Retina (tissue), 1 donor: ENCODE measurements at regions not wholly inside any gene's neighbourhood (a gene's known extent, or its start where the extent isn't known, plus 50 kb on each side); places are given as distances from the start of the nearest gene placed in this dataset.
A peak's percentile ranks its signal among the peaks of the same experiment; 100 is the strongest.
"Not testable (repeated sequence)": the region's sequence is repeated elsewhere in the genome, so short reads cannot be mapped to it uniquely, and the experiment has no call there.

Experiments used
- DNase-seq: peaks from one replicate; pipeline ENCODE4 v3.0.0-alpha.2; 2016

DNA sequence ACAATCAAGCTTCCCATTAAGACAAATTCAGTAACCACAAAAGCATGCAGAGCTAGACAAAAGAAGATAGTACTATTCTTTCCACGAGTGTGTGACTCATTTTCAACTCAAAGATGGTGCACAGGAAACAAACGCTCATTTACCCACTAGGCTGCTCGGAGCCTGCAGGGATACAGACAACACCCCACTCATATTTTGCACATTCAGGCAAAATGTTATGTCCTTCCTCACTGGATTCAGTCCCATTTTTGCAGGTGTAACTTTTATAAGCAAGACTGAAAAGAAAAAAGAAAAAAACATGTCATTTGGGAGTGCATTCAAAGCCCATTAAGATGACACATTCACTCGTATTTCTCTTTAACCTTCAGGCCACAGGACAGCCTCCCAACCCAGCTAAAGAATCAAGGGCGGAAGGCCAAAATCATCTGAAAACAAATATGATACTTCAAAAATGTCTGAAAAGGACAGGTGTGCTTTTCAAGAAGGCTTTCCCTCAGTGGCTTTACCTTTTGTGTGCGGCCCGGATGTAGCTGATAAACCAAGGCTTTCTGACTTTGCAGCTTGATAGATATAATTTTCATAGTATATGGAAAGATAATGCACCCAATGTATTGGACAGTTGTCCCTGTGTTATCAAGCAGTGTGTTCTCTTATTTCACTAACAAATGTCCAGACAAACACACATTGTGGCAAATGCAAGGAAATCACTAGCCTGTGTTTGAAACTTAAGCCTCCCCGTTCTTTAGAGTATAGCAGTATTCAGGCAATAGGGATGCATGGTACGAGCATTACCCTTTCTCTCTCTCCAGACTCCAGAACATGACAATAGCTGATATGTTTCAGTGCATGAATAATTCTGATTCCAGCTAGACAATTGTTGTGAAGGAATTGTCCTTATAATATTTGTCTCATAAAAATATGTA is 147.8 kb upstream of the KRR1 start:
- DNase-seq: no peak

DNA sequence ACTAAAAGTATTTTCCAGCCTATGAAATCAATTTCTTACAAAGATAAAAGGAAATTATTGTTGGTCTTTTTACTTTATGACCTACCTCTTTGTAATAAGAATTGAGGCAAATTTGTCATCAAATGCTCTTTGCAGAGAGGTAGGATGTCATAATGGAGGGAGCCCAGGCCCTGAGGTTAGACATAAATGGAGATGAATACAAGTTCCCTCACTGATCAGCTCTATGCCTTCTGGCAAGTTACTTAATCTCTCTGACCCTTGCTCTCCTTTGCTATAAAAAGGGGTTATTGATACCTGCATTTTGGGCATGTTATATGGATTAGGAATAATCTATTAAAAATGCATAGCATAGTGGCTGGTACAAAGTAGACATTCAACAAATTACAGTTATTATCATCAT is 146.9 kb upstream of the KRR1 start:
- no peak for DNase-seq

DNA sequence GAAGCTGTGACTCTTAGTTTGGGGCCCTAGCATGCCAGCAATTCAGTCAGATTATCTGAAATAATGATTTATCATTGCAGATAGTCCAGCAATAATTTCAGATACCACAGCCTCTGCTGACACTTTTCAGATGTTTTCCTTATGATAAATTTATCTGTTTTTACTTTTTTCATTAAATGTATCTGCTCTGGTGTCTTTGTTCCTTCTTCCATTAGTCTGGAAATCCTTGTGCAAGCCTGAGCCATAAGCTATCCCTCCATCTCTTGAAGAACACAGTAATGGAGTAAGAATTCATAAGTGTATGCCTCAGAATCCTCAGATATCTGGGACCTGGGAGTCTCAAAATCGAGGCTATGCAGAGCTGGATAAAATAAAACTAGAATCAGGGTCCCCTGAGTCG is 146.4 kb upstream of the KRR1 start:
- no peak for DNase-seq

- DNase-seq: not testable (repeated sequence)
Measured at GRCh38 chr12:75657354-75657753, 145.9 kb upstream of the KRR1 start.

DNA sequence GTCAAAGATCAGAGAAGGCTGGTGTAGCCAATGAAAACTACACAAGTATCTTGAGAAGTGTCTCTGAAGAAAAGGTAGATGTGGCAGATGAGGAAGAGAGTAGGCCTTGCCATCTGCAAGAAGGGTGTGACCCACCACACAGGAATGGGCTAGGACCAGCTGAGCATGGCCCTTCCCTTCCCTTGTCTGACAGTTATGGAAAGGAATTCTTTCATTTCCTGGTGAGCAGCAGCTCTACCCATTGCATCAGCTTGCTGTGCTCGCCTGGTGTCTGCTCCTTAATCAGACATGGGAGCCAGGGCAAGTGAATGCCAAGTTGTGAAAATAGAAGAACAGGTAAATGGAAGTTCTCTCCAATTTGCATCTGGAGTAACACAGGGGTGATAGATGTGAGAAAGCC is 145.2 kb upstream of the KRR1 start:
- DNase-seq: no peak

- no peak for DNase-seq
Measured at GRCh38 chr12:75656210-75656609, 144.8 kb upstream of the KRR1 start.

GRCh38 chr12:75655315-75655806 is 144.0 kb upstream of the KRR1 start:
- no peak for DNase-seq

- no peak for DNase-seq
Measured at GRCh38 chr12:75651342-75651695, 139.9 kb upstream of the KRR1 start.

- peak; percentile 32 for DNase-seq
Measured at GRCh38 chr12:75650595-75651341, 139.4 kb upstream of the KRR1 start.

GRCh38 chr12:75650100-75650499 is 138.7 kb upstream of the KRR1 start:
- no peak for DNase-seq

GRCh38 chr12:75648856-75649255 is 137.4 kb upstream of the KRR1 start:
- no peak for DNase-seq

DNA sequence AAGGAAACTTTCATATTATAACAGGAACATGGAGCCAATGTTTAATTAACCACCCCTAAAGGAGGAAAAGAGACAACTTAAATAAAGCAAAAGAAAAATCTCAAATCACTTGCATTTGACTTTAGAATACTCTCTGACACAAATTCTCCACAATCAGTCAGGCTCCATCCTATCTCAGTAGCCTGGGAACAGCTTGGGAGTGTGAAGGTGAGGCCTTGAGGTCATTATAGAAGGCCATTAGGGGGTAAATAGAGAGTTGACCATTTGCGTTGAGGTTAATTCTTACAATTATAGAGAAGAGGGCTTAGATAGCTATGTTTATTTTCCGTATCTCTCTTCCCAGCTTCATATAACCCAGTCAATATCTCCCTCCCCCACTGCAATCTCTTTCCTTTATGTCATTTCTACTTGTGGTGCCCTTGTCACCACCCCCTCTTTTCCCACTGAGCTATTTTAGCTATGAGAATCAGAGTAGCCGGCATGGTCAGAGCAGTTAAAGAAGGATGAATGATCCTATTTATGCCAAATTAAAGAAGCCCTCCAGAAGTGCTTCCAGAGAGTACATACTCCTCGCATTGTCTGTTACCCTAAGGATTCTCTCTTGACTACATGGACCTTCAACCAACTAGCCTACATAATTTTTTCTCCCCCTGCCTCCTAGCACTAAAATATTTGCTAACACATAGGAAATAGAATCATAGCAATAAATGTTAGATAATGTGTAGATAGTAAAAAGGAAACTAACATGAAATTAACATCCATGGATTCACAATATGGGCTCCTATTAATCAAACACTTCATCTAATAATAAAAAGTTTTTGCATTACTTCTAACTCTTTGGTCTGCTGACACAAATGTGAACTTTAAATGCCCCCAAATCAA is 135.2 kb upstream of the KRR1 start:
- no peak for DNase-seq

- no peak for DNase-seq
Measured at GRCh38 chr12:75644472-75645072, 133.2 kb upstream of the KRR1 start.

DNA sequence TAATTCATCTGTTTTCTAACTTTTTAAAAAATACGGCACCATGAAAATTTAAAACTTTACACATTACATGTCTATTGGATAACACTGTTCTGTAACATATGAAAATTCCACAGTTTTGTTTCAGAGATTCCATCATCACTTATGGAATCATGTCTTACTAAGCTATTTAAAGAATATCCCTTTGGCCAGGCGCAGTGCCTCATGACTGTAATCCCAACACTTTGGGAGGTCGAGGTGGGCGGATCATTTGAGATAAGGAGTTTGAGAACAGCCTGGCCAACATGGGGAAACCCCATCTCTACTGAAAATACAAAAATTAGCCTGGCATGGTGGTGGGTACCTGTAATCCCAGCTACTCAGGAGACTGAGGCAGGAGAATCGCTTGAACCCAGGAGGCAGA is 131.7 kb upstream of the KRR1 start:
- not testable (repeated sequence) for DNase-seq

DNA sequence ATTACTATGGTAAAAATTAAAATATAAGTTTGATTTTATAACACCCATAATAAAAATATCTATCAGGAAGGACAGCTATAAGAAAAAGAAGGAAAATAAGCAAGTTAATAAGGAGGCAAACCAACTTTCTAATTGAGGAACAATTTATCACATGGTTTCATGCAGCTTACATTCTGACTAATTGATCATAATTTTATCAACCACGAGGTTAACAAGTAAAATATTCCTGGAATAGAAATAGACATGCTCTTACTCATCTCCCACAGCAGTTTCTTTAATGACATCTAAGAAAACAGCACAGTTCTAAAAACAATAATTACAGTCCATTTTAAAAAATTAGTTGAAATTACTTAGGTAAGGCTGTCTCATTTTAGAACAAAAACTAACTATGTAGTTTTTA is 130.8 kb upstream of the KRR1 start:
- no peak for DNase-seq

DNA sequence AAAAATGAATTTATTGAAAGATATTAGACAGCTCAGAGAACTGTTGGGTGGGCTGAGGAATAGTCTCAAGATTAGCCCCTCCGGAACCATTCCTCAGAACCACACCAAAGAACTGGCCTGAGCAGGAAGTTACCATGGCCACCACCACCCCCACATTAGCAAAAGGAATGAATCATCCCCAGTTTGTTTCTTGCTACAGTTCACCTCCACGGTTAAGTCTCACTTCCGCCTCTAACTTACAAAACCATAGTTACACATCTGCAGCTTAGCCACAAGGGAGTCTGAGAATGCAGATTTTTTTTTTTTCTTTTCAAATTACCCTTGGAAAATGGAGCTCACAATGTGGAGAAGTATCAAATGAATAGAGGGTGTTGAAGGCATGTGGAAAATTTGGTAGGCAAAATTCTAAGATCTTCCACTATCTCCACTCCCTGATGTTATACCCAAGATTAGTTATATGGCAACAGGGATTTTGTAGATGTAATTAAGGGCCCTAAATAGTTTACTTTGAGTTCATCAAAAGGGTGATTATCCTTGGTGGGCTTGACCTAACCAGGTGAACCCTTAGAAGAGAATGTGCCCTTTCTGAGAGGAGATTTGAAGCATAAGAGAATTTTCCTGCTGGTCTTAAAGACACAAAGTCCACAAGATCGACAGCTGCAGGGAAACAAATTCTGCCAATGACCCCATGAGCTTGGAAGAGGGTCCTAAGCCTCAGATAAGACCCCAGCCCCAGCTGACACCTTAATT is 129.8 kb upstream of the KRR1 start:
- no peak for DNase-seq

DNA sequence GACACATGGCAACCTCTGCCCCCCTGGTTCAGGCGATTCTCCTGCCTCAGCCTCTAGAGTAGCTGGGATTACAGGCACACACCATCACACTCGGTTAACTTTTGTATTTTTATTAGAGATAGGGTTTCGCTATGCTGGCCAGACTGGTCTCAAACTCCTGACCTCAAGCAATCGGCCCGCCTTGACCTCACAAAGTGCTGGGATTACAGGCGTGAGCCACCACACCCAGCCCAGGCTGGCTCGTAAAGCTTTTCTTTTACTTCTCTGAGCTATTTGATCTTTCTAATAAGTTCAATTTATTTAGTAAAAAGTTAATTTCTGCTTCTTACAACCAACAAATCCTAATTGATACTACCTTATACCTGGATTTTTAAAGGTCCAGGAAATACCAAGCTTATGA is 127.4 kb upstream of the KRR1 start:
- DNase-seq: no peak

GRCh38 chr12:75636607-75637006 is 125.2 kb upstream of the KRR1 start:
- no peak for DNase-seq

GRCh38 chr12:75635606-75636444 is 124.4 kb upstream of the KRR1 start:
- no peak for DNase-seq

- DNase-seq: no peak
Measured at GRCh38 chr12:75634244-75635222, 123.1 kb upstream of the KRR1 start.
